ENCODE measurements at regions not wholly inside any gene's neighbourhood (a gene's known extent, or its start where the extent isn't known, plus 50 kb on each side); places are given as distances from the start of the nearest gene placed in this dataset.

DNA sequence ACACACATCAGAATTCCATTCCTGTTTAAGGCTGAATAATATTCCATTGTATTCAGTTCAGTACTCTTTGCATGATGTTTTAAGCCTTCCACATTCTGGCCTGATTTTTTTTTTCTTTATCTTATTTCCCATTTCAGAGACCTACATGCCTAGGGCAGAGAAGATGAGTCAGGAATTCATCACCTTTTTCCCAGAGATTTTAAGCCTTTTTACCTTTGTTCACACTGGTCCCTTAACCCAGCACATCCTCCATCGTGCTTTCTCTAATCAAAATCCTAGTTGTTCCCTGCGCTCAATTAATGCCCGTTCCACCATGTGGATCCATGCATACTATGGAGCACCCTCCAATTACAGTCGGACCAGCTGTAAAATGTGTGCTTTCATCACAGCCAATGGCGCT, 245.1 kb downstream of the DHX15 start:
- TF ChIP-seq, protein P1, sequence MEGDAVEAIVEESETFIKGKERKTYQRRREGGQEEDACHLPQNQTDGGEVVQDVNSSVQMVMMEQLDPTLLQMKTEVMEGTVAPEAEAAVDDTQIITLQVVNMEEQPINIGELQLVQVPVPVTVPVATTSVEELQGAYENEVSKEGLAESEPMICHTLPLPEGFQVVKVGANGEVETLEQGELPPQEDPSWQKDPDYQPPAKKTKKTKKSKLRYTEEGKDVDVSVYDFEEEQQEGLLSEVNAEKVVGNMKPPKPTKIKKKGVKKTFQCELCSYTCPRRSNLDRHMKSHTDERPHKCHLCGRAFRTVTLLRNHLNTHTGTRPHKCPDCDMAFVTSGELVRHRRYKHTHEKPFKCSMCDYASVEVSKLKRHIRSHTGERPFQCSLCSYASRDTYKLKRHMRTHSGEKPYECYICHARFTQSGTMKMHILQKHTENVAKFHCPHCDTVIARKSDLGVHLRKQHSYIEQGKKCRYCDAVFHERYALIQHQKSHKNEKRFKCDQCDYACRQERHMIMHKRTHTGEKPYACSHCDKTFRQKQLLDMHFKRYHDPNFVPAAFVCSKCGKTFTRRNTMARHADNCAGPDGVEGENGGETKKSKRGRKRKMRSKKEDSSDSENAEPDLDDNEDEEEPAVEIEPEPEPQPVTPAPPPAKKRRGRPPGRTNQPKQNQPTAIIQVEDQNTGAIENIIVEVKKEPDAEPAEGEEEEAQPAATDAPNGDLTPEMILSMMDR (IDR thresholded peaks at IDR 0.05; ENCODE audit: borderline replicate concordance, control extremely low read depth, extremely low read depth, insufficient read depth, missing control alignments), result no peak
- no peak for DNase-seq (ENCODE audit: low spot score)
- in situ Hi-C loops (cut with MboI; ENCODE audit: low sequenced_read_pairs, unreplicated experiment), result no loop called here

DNA sequence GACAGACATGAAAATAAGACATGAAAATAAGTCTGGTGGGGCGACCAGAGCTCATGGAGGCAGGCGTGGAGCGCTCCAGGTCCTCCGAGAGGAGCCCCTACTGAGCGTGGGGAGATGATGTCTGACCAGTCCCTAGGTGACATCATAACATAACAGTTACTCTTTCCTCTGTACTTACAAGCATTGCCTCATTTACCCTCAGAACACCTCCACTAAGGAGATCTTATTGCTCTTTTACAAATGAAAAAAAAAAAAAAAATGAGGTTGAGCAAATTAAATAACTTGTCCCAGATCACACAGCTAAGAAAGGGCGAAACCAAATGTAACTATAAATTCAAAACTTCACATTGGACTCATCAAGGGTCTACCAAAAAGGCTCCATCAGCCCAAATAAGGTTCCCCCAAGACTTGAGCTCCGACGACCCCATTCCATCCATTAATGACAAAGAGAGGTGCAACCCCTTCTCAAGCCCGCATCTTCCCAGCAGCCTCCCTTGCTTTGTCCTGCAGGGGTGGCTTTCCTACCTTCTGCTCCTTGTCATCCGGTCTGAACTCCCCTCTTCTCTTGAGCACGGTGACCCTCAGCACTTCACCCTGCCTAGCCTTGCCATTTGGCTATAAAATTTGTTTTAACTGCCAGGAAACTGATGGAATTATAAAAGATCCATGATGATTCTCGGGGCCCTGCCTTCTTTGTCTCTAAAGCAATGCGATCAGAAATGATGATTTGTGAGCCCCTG, 246.7 kb downstream of the DHX15 start:
- TF ChIP-seq, protein P1 (IDR thresholded peaks at IDR 0.05; ENCODE audit: borderline replicate concordance, control extremely low read depth, extremely low read depth, insufficient read depth, missing control alignments), result no peak
- in situ Hi-C loops (cut with MboI; ENCODE audit: low sequenced_read_pairs, unreplicated experiment), result no loop called here
- DNase-seq (ENCODE audit: low spot score), result no peak

DNA sequence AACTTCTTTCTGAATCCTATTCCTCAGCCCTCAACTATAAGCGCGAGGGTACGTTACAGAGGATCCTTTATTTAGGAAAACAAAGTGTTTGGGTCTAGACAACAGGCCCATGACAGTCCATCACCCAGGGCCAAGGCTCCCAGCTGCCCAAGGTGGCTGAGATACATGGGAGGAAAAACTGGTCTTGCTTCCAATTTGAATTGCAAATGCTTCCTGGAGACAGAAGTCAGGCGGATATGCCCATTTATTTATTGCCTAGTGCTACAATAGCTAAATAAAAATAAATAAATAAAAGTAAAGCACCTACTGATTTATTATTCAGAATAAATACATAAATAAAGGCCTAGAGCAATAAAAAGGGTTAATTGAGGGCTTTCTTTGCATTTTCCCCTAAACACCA, 248.7 kb downstream of the DHX15 start:
- TF ChIP-seq, protein P1 (IDR thresholded peaks at IDR 0.05; ENCODE audit: borderline replicate concordance, control extremely low read depth, extremely low read depth, insufficient read depth, missing control alignments), result no peak
- no peak for DNase-seq (ENCODE audit: low spot score)
- in situ Hi-C loops (cut with MboI; ENCODE audit: low sequenced_read_pairs, unreplicated experiment), result no loop called here

- DNase-seq (ENCODE audit: low spot score), result no peak
- in situ Hi-C loops (cut with MboI; ENCODE audit: low sequenced_read_pairs, unreplicated experiment), result no loop called here
- TF ChIP-seq, protein P1 (IDR thresholded peaks at IDR 0.05; ENCODE audit: borderline replicate concordance, control extremely low read depth, extremely low read depth, insufficient read depth, missing control alignments), result no peak
These were observed 249.4 kb downstream of the DHX15 start for GRCh38 chr4:24334906-24335305.

DNA sequence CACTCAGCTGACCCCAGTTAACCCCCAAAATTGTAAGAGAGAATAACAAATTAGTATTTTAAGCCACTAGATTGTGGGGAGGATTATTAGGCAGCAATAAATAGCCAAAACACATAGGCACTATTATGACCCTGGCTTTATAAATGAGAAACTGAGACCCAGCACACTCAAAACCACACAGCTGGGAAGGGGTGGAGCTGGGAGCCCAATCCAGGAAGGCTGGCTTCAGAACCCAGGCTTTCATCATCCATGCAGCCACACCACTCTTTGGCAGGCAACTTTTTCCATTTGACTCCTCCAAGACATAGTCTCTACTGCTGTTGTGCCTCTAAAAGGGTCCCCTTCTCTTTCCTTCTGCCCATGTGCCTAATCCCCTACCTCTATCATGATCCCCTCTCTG, 253.8 kb downstream of the DHX15 start:
- DNase-seq (ENCODE audit: low spot score), result no peak
- in situ Hi-C loops (cut with MboI; ENCODE audit: low sequenced_read_pairs, unreplicated experiment), result no loop called here
- TF ChIP-seq, protein P1 (IDR thresholded peaks at IDR 0.05; ENCODE audit: borderline replicate concordance, control extremely low read depth, extremely low read depth, insufficient read depth, missing control alignments), result no peak

DNA sequence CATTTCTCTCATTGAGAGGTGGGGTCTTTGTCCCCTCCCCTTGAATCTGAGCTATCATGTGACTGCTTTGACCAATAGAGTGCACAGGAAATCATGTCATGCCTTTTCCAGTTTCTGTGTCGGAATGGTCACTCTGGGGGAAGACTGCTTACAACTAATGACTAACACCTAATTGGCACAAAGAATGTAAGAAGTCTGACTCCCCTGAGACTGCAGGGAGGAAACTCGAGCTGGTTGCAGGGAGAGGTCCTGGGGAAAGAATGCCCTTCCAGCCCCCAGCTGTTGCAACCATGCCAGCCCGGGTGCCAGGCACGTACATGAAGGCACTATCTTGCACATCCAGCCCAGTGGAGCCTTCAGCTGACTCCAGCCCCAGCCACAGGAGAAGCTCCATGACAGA, 254.2 kb downstream of the DHX15 start:
- in situ Hi-C loops (cut with MboI; ENCODE audit: low sequenced_read_pairs, unreplicated experiment), result no loop called here
- DNase-seq (ENCODE audit: low spot score), result no peak
- TF ChIP-seq, protein P1 (IDR thresholded peaks at IDR 0.05; ENCODE audit: borderline replicate concordance, control extremely low read depth, extremely low read depth, insufficient read depth, missing control alignments), result no peak
